SK-N-SH treated with all-trans-retinoic acid at 6 μM for 48 hours (cell line): ENCODE measurements at regions not wholly inside any gene's neighbourhood (a gene's known extent, or its start where the extent isn't known, plus 50 kb on each side); places are given as distances from the start of the nearest gene placed in this dataset.

ENCODE experiments used
- BACH2 ChIP-seq: fragments of 250-450 bp; sonication (Bioruptor Pico); IDR thresholded peaks from 2 replicates; pipeline ENCODE4 v1.9.0; 2021; ENCODE audit warnings: mild to moderate bottlenecking, borderline replicate concordance
- ISL1 ChIP-seq: fragments of 250-450 bp; sonication (Bioruptor Pico); IDR thresholded peaks from 2 replicates; pipeline ENCODE4 v2.1.2; 2022; ENCODE audit warnings: mild to moderate bottlenecking, moderate library complexity
- RARB ChIP-seq: fragments of 250-450 bp; sonication (Bioruptor Pico); IDR thresholded peaks from 2 replicates; pipeline ENCODE4 v1.8.0; 2021; ENCODE audit warnings: mild to moderate bottlenecking, moderate library complexity
- TOX ChIP-seq: fragments of 250-450 bp; sonication (Bioruptor Pico); IDR thresholded peaks from 2 replicates; pipeline ENCODE4 v1.8.0; 2021; ENCODE audit warnings: mild to moderate bottlenecking, moderate library complexity, borderline replicate concordance
- ZFP3 ChIP-seq: fragments of 250-450 bp; sonication (Bioruptor Pico); IDR thresholded peaks from 2 replicates; pipeline ENCODE4 v1.5.0; 2020; ENCODE audit warnings: mild to moderate bottlenecking, moderate library complexity
- ZFP30 ChIP-seq: fragments of 450-650 bp; formaldehyde crosslinking; IDR thresholded peaks from 2 replicates; pipeline ENCODE4 v1.5.0; 2022; ENCODE audit warnings: mild to moderate bottlenecking, moderate library complexity
- ZNF8 ChIP-seq: fragments of 450-650 bp; formaldehyde crosslinking; IDR thresholded peaks from 2 replicates; pipeline ENCODE4 v1.5.0; 2020; ENCODE audit warnings: mild to moderate bottlenecking, moderate library complexity
- TF ChIP-seq, protein P1 (sequence below): fragments of 250-450 bp; sonication (Bioruptor Pico); IDR thresholded peaks from 2 replicates; pipeline ENCODE4 v1.8.0; 2020; ENCODE audit warnings: mild to moderate bottlenecking, moderate library complexity, borderline replicate concordance

DNA sequence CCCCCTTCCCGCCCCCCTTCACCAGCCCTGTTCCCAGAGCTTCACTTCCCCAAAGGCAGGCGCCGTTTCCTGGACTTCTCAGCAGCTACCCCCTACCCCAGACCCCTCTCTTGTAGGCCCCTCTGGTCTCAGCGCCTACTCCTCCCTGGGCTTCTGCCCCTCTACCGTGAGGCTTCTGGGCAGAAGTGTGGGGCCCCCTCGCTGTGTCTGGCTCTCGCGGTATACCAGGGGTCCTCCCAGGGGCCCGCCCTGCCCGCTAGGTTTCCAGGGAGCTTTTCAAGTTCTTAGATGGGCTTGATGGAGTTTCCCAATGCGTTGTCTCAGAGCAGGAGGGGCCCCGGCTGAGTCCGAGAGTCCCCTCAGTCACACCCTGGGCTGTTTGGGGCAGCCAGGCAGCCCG, 247.1 kb downstream of the SEC14L1 start:
- TF ChIP-seq TOX (no peak), ZNF8 (no peak), RARB (CRISPR knock-in tag) (no peak), ISL1 (no peak), BACH2 (CRISPR knock-in tag) (no peak), ZFP3 (CRISPR knock-in tag) (no peak), ZFP30 (CRISPR knock-in tag) (no peak)
- TF ChIP-seq, protein P1, sequence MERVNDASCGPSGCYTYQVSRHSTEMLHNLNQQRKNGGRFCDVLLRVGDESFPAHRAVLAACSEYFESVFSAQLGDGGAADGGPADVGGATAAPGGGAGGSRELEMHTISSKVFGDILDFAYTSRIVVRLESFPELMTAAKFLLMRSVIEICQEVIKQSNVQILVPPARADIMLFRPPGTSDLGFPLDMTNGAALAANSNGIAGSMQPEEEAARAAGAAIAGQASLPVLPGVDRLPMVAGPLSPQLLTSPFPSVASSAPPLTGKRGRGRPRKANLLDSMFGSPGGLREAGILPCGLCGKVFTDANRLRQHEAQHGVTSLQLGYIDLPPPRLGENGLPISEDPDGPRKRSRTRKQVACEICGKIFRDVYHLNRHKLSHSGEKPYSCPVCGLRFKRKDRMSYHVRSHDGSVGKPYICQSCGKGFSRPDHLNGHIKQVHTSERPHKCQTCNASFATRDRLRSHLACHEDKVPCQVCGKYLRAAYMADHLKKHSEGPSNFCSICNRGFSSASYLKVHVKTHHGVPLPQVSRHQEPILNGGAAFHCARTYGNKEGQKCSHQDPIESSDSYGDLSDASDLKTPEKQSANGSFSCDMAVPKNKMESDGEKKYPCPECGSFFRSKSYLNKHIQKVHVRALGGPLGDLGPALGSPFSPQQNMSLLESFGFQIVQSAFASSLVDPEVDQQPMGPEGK (CRISPR knock-in tag), result no peak
